HepG2 (cell line): ENCODE measurements at regions not wholly inside any gene's neighbourhood (a gene's known extent, or its start where the extent isn't known, plus 50 kb on each side); places are given as distances from the start of the nearest gene placed in this dataset.

Experiments
- CC2D1A ChIP-seq: sonication (generic); formaldehyde crosslinking; IDR thresholded peaks from 2 replicates; pipeline ENCODE4 v1.8.1; 2023; ENCODE audit warnings: mild to moderate bottlenecking, missing genetic modification reagents
- ETV6 ChIP-seq: sonication (generic); formaldehyde crosslinking; conservative IDR thresholded peaks from 2 replicates; pipeline ENCODE4 v1.4.0; 2020; ENCODE audit warnings: missing genetic modification reagents
- KLF11 ChIP-seq: IDR thresholded peaks from 2 replicates; pipeline ENCODE4 v1.6.1; 2016; ENCODE audit warnings: missing compliant biosample characterization
- KLF6 ChIP-seq: IDR thresholded peaks from 2 replicates; pipeline ENCODE4 v1.8.0; 2016; ENCODE audit warnings: missing biosample characterization, missing genetic modification reagents
- POLR2AphosphoS5 ChIP-seq: IDR thresholded peaks from 2 replicates; pipeline ENCODE4 v1.6.1; 2012; ENCODE audit warnings: low read depth, low read length
- TCF7 ChIP-seq: sonication (generic); IDR thresholded peaks from 2 replicates; pipeline ENCODE4 v1.6.1; 2016; ENCODE audit warnings: antibody characterized with exemption, low read depth
- TOE1 ChIP-seq: sonication (generic); formaldehyde crosslinking; IDR thresholded peaks from 2 replicates; pipeline ENCODE4 v1.4.0; 2020; ENCODE audit warnings: mild to moderate bottlenecking, missing genetic modification reagents
- ZNF501 ChIP-seq: sonication (generic); formaldehyde crosslinking; IDR thresholded peaks from 2 replicates; pipeline ENCODE4 v1.5.1; 2020; ENCODE audit warnings: mild to moderate bottlenecking, moderate library complexity, missing genetic modification reagents
- TF ChIP-seq, protein P1 (sequence below): sonication (generic); formaldehyde crosslinking; IDR thresholded peaks from 2 replicates; pipeline ENCODE4 v1.5.0; 2020; ENCODE audit warnings: mild to moderate bottlenecking, missing genetic modification reagents, moderate library complexity
- TF ChIP-seq, protein P2 (sequence below): IDR thresholded peaks from 2 replicates; pipeline ENCODE4 v1.6.1; 2016; ENCODE audit warnings: low read depth, missing genetic modification reagents, missing compliant biosample characterization
- TF ChIP-seq, protein P3 (sequence below): sonication (generic); formaldehyde crosslinking; IDR thresholded peaks from 2 replicates; pipeline ENCODE4 v1.5.0; 2020; ENCODE audit warnings: missing genetic modification reagents, mild to moderate bottlenecking, borderline replicate concordance
- TF ChIP-seq, protein P4 (sequence below): IDR thresholded peaks from 2 replicates; pipeline ENCODE4 v1.6.1; 2012; ENCODE audit warnings: inconsistent platforms

DNA sequence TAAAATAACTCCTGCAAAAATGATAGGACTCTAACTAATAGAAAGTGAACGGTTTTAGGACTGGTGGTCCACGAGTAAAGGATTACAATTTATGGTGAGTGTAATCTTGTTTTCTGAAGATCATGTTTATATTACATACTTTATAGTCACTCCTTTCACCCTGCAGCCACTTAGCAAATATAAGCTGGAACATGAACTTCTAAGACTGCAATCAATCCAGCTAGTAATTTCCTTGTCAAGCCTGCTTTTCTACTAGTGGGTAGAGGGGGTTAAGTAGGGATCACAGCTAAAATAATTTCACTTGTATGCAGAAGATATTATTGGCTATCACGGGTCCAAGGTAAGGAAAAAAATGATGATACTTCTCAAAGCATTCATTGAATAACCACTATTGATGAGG is 125.5 kb upstream of the NETO1 start:
- TF ChIP-seq TCF7: no peak
- no peak for TF ChIP-seq KLF11 (CRISPR knock-in tag)
- TF ChIP-seq, protein P1, sequence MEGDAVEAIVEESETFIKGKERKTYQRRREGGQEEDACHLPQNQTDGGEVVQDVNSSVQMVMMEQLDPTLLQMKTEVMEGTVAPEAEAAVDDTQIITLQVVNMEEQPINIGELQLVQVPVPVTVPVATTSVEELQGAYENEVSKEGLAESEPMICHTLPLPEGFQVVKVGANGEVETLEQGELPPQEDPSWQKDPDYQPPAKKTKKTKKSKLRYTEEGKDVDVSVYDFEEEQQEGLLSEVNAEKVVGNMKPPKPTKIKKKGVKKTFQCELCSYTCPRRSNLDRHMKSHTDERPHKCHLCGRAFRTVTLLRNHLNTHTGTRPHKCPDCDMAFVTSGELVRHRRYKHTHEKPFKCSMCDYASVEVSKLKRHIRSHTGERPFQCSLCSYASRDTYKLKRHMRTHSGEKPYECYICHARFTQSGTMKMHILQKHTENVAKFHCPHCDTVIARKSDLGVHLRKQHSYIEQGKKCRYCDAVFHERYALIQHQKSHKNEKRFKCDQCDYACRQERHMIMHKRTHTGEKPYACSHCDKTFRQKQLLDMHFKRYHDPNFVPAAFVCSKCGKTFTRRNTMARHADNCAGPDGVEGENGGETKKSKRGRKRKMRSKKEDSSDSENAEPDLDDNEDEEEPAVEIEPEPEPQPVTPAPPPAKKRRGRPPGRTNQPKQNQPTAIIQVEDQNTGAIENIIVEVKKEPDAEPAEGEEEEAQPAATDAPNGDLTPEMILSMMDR: no peak
- TF ChIP-seq, protein P2, sequence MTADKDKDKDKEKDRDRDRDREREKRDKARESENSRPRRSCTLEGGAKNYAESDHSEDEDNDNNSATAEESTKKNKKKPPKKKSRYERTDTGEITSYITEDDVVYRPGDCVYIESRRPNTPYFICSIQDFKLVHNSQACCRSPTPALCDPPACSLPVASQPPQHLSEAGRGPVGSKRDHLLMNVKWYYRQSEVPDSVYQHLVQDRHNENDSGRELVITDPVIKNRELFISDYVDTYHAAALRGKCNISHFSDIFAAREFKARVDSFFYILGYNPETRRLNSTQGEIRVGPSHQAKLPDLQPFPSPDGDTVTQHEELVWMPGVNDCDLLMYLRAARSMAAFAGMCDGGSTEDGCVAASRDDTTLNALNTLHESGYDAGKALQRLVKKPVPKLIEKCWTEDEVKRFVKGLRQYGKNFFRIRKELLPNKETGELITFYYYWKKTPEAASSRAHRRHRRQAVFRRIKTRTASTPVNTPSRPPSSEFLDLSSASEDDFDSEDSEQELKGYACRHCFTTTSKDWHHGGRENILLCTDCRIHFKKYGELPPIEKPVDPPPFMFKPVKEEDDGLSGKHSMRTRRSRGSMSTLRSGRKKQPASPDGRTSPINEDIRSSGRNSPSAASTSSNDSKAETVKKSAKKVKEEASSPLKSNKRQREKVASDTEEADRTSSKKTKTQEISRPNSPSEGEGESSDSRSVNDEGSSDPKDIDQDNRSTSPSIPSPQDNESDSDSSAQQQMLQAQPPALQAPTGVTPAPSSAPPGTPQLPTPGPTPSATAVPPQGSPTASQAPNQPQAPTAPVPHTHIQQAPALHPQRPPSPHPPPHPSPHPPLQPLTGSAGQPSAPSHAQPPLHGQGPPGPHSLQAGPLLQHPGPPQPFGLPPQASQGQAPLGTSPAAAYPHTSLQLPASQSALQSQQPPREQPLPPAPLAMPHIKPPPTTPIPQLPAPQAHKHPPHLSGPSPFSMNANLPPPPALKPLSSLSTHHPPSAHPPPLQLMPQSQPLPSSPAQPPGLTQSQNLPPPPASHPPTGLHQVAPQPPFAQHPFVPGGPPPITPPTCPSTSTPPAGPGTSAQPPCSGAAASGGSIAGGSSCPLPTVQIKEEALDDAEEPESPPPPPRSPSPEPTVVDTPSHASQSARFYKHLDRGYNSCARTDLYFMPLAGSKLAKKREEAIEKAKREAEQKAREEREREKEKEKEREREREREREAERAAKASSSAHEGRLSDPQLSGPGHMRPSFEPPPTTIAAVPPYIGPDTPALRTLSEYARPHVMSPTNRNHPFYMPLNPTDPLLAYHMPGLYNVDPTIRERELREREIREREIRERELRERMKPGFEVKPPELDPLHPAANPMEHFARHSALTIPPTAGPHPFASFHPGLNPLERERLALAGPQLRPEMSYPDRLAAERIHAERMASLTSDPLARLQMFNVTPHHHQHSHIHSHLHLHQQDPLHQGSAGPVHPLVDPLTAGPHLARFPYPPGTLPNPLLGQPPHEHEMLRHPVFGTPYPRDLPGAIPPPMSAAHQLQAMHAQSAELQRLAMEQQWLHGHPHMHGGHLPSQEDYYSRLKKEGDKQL: no peak
- no peak for TF ChIP-seq KLF6 (CRISPR knock-in tag)
- TF ChIP-seq POLR2AphosphoS5: no peak
- TF ChIP-seq ZNF501 (CRISPR knock-in tag): no peak
- TF ChIP-seq TOE1: no peak
- TF ChIP-seq CC2D1A (CRISPR knock-in tag): no peak
- TF ChIP-seq, protein P3, sequence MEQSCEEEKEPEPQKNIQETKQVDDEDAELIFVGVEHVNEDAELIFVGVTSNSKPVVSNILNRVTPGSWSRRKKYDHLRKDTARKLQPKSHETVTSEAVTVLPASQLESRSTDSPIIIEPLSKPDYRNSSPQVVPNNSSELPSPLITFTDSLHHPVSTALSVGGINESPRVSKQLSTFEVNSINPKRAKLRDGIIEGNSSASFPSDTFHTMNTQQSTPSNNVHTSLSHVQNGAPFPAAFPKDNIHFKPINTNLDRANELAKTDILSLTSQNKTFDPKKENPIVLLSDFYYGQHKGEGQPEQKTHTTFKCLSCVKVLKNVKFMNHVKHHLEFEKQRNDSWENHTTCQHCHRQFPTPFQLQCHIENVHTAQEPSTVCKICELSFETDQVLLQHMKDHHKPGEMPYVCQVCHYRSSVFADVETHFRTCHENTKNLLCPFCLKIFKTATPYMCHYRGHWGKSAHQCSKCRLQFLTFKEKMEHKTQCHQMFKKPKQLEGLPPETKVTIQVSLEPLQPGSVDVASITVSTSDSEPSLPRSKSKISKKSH: no peak
- TF ChIP-seq, protein P4, sequence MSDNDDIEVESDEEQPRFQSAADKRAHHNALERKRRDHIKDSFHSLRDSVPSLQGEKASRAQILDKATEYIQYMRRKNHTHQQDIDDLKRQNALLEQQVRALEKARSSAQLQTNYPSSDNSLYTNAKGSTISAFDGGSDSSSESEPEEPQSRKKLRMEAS: no peak
- no peak for TF ChIP-seq ETV6
